C4-2B (cell line): ENCODE measurements at regions not wholly inside any gene's neighbourhood (a gene's known extent, or its start where the extent isn't known, plus 50 kb on each side); places are given as distances from the start of the nearest gene placed in this dataset.

Experiments used
- ZFX ChIP-seq: fragments of 450-650 bp; IDR thresholded peaks from 2 replicates; pipeline ENCODE4 v1.6.1; 2017
- TF ChIP-seq, protein P1 (sequence below): fragments of 450-650 bp; conservative IDR thresholded peaks from 2 replicates; pipeline ENCODE4 v1.5.1; 2017; ENCODE audit warnings: mild to moderate bottlenecking

DNA sequence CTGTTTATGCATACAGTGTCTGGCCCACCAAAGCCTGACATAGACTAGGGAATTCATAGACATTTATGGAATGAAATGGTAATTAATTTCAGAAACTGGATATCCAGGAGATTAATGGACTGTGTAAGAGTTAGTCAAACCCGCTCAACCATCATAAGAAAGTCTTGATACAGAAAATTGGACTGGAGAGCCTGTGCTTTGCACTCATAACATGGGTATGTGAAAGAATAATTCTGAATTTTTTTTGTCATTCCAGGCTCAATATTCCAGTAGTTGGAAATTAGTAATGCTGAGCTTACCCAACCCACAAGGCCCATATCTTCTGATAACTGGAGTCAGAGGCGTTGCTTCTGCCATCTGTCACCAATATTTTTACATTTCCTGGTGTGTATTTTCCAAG is 799.7 kb upstream of the IGFBP3 start:
- TF ChIP-seq, protein P1, sequence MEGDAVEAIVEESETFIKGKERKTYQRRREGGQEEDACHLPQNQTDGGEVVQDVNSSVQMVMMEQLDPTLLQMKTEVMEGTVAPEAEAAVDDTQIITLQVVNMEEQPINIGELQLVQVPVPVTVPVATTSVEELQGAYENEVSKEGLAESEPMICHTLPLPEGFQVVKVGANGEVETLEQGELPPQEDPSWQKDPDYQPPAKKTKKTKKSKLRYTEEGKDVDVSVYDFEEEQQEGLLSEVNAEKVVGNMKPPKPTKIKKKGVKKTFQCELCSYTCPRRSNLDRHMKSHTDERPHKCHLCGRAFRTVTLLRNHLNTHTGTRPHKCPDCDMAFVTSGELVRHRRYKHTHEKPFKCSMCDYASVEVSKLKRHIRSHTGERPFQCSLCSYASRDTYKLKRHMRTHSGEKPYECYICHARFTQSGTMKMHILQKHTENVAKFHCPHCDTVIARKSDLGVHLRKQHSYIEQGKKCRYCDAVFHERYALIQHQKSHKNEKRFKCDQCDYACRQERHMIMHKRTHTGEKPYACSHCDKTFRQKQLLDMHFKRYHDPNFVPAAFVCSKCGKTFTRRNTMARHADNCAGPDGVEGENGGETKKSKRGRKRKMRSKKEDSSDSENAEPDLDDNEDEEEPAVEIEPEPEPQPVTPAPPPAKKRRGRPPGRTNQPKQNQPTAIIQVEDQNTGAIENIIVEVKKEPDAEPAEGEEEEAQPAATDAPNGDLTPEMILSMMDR, result no peak
- no peak for TF ChIP-seq ZFX
